ENCODE measurements at regions not wholly inside any gene's neighbourhood (a gene's known extent, or its start where the extent isn't known, plus 50 kb on each side); places are given as distances from the start of the nearest gene placed in this dataset.

- no peak overlapping the region for H3K4me3 Mint-ChIP-seq
Measured at GRCh38 chr16:86928523-86929011, 350.2 kb downstream of the FOXL1 start.

GRCh38 chr16:86929057-86929871 is 350.9 kb downstream of the FOXL1 start:
- no peaks in the 10 kb centered on the region for H3K9me3 Mint-ChIP-seq
- no peaks in the 10 kb centered on the region for H3K27me3 Mint-ChIP-seq (ENCODE audit: low read depth)
- peak overlapping the region; percentile 38 for H3K4me3 Mint-ChIP-seq
- peak; percentile 64 to 78 for DNase-seq (ENCODE audit: low spot score in 2 of 2, unreplicated experiment in 2 of 2)
- peak overlapping the region; percentile 98 for H3K27ac Mint-ChIP-seq
- no peaks in the 10 kb centered on the region for H3K36me3 Mint-ChIP-seq
- TF ChIP-seq CTCF (IDR thresholded peaks at IDR 0.05; ENCODE audit: unreplicated experiment) = no peak
- H3K4me1 Mint-ChIP-seq = peaks cover 53% of the 10 kb centered on the region

More at GRCh38 chr16:86928523-86929011, 350.2 kb downstream of the FOXL1 start:
- no peak for DNase-seq (ENCODE audit: low spot score in 2 of 2, unreplicated experiment in 2 of 2)
- H3K4me1 Mint-ChIP-seq = peaks cover 57% of the 10 kb centered on the region
- no peak for TF ChIP-seq CTCF (IDR thresholded peaks at IDR 0.05; ENCODE audit: unreplicated experiment)
- H3K9me3 Mint-ChIP-seq = no peaks in the 10 kb centered on the region
- H3K36me3 Mint-ChIP-seq = no peaks in the 10 kb centered on the region
- H3K27me3 Mint-ChIP-seq (ENCODE audit: low read depth) = no peaks in the 10 kb centered on the region
- H3K27ac Mint-ChIP-seq = peak overlapping the region; percentile 98

GRCh38 chr16:86930001-86930400 is 351.7 kb downstream of the FOXL1 start:
- no peak for TF ChIP-seq CTCF (IDR thresholded peaks at IDR 0.05; ENCODE audit: unreplicated experiment)
- Mint-ChIP-seq H3K27me3 (ENCODE audit: low read depth) (no peaks in the 10 kb centered on the region), H3K27ac (peak overlapping the region; percentile 98), H3K4me3 (no peak overlapping the region), H3K9me3 (no peaks in the 10 kb centered on the region), H3K36me3 (no peaks in the 10 kb centered on the region), H3K4me1 (peaks cover 52% of the 10 kb centered on the region)
- no peak for DNase-seq (ENCODE audit: low spot score in 2 of 2, unreplicated experiment in 2 of 2)

GRCh38 chr16:86930663-86931373 is 352.5 kb downstream of the FOXL1 start:
- H3K27ac Mint-ChIP-seq = peak overlapping the region; percentile 98
- no peak overlapping the region for H3K4me3 Mint-ChIP-seq
- H3K4me1 Mint-ChIP-seq = peaks cover 49% of the 10 kb centered on the region
- no peak for TF ChIP-seq CTCF (IDR thresholded peaks at IDR 0.05; ENCODE audit: unreplicated experiment)
- no peaks in the 10 kb centered on the region for H3K9me3 Mint-ChIP-seq
- no peak for DNase-seq (ENCODE audit: low spot score in 2 of 2, unreplicated experiment in 2 of 2)
- H3K27me3 Mint-ChIP-seq (ENCODE audit: low read depth) = no peaks in the 10 kb centered on the region
- H3K36me3 Mint-ChIP-seq = no peaks in the 10 kb centered on the region

GRCh38 chr16:86931410-86931941 is 353.1 kb downstream of the FOXL1 start:
- Mint-ChIP-seq H3K27ac (no peak overlapping the region), H3K4me1 (peaks cover 44% of the 10 kb centered on the region), H3K36me3 (no peaks in the 10 kb centered on the region), H3K4me3 (no peak overlapping the region), H3K27me3 (ENCODE audit: low read depth) (no peaks in the 10 kb centered on the region), H3K9me3 (no peaks in the 10 kb centered on the region)
- no peak for DNase-seq (ENCODE audit: low spot score in 2 of 2, unreplicated experiment in 2 of 2)
- no peak for TF ChIP-seq CTCF (IDR thresholded peaks at IDR 0.05; ENCODE audit: unreplicated experiment)
